ENCODE measurements at regions not wholly inside any gene's neighbourhood (a gene's known extent, or its start where the extent isn't known, plus 50 kb on each side); places are given as distances from the start of the nearest gene placed in this dataset.

- no peak for DNase-seq
These were observed 500.3 kb upstream of the C1orf87 start for GRCh38 chr1:60573726-60574409.

GRCh38 chr1:60573121-60573520 lies 499.6 kb upstream of the C1orf87 start:
- no peak for DNase-seq

GRCh38 chr1:60572378-60572777 lies 498.8 kb upstream of the C1orf87 start:
- no peak for DNase-seq

GRCh38 chr1:60571811-60572210 lies 498.2 kb upstream of the C1orf87 start:
- DNase-seq = no peak

- DNase-seq = no peak
These were observed 495.6 kb upstream of the C1orf87 start for GRCh38 chr1:60569189-60569588.

- DNase-seq = no peak
These were observed 493.7 kb upstream of the C1orf87 start for GRCh38 chr1:60567256-60567655.

- DNase-seq = no peak
These were observed 491.6 kb upstream of the C1orf87 start for GRCh38 chr1:60564916-60565750.

GRCh38 chr1:60563777-60564535 lies 490.4 kb upstream of the C1orf87 start:
- no peak for DNase-seq

GRCh38 chr1:60562740-60563139 lies 489.2 kb upstream of the C1orf87 start:
- DNase-seq = no peak

GRCh38 chr1:60560701-60561100 lies 487.1 kb upstream of the C1orf87 start:
- no peak for DNase-seq

GRCh38 chr1:60558236-60558635 lies 484.7 kb upstream of the C1orf87 start:
- DNase-seq = no peak

- DNase-seq = no peak
These were observed 480.2 kb upstream of the C1orf87 start for GRCh38 chr1:60553730-60554129.

- DNase-seq = no peak
These were observed 474.3 kb upstream of the C1orf87 start for GRCh38 chr1:60547821-60548220.

- no peak for DNase-seq
These were observed 468.4 kb upstream of the C1orf87 start for GRCh38 chr1:60541831-60542532.

GRCh38 chr1:60540141-60540540 lies 466.6 kb upstream of the C1orf87 start:
- DNase-seq = no peak

GRCh38 chr1:60535713-60536112 lies 462.1 kb upstream of the C1orf87 start:
- no peak for DNase-seq

GRCh38 chr1:60527567-60527966 lies 454.0 kb upstream of the C1orf87 start:
- DNase-seq = no peak

GRCh38 chr1:60516996-60517395 lies 443.4 kb upstream of the C1orf87 start:
- no peak for DNase-seq

- DNase-seq = no peak
These were observed 436.6 kb upstream of the C1orf87 start for GRCh38 chr1:60510162-60510561.

GRCh38 chr1:60504206-60504840 lies 430.8 kb upstream of the C1orf87 start:
- DNase-seq = no peak

- no peak for DNase-seq
These were observed 429.8 kb upstream of the C1orf87 start for GRCh38 chr1:60503266-60503925.

GRCh38 chr1:60502506-60502905 lies 428.9 kb upstream of the C1orf87 start:
- DNase-seq = no peak

Data from activated CD4-positive, alpha-beta T cell treated with anti-CD3 and anti-CD28 coated beads, Interleukin-2, amount 50 U/mL, for 4 hours (primary cell).